Erythroblast (primary cell): ENCODE measurements at regions not wholly inside any gene's neighbourhood (a gene's known extent, or its start where the extent isn't known, plus 50 kb on each side); places are given as distances from the start of the nearest gene placed in this dataset.

ENCODE experiments used
- GATA1 ChIP-seq: IDR thresholded peaks from 2 replicates; pipeline ENCODE4 v1.6.1; 2011; ENCODE audit warnings: low read depth, mild to moderate bottlenecking, control low read depth, low read length, moderate library complexity
- POLR2A ChIP-seq: IDR thresholded peaks from 2 replicates; pipeline ENCODE4 v1.6.1; 2011; ENCODE audit warnings: mild to moderate bottlenecking, low read length

DNA sequence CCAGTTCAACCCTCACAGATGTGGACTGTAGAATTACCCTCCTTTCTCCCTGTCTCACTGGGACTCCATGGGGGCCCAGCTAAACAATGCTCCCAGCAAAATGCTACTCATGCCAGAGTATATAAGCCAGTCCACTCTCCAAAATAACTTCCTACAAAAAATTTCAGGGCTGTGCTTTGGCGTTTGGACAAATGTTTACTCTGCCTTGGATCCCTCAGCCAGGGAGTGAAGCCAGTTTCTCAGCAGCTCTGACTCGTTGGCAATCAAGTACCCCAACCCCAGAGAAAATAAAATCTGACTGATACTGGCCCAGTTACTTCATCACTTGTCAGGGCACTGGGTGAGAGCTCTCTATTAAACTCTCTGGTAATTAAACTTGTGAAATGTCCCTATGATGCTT lies 250.4 kb downstream of the TSHZ3 start:
- TF ChIP-seq POLR2A (no peak), GATA1 (no peak)
